ENCODE measurements at regions not wholly inside any gene's neighbourhood (a gene's known extent, or its start where the extent isn't known, plus 50 kb on each side); places are given as distances from the start of the nearest gene placed in this dataset.
"Not testable (repeated sequence)": the region's sequence is repeated elsewhere in the genome, so short reads cannot be mapped to it uniquely, and the experiment has no call there.

DNA sequence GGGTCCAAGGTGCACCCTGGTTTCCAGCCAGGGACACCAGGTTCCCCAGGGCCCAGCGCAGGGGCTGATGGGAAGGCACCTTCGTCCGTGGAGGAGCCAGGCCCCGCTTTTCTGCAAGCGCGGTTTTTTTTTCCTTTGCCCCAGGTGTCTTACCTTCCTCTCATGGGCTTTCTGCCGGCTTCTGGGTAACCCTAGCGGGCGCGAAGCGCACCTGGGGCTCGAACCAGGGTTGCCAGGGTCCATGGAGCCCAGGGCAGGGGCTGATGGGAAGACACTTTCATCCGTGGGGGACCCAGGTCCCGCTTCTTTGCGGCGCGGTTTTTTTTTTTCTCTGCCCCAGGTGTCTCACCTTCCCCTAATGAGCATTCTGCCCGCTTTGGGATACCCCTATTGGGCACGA lies 529.3 kb downstream of the FOXD4L4 start:
- TF ChIP-seq EZH2 (IDR thresholded peaks at IDR 0.05); FOXP2 (optimal IDR thresholded peaks at IDR 0.05; ENCODE audit: control extremely low read depth, extremely low read length, insufficient read depth): not testable (repeated sequence)
